RCC 7860 (cell line): ENCODE measurements at regions not wholly inside any gene's neighbourhood (a gene's known extent, or its start where the extent isn't known, plus 50 kb on each side); places are given as distances from the start of the nearest gene placed in this dataset.
"Not testable (repeated sequence)": the region's sequence is repeated elsewhere in the genome, so short reads cannot be mapped to it uniquely, and the experiment has no call there.

Source experiments
- DNase-seq: peaks from one replicate; pipeline ENCODE4 v3.0.0-alpha.2; 2015; ENCODE audit warnings: low spot score
- FAIRE-seq: peaks from 2 replicates; lab custom pipeline; 2012; peaks lifted over from hg19 to GRCh38; lab: Jason Lieb, UNC

DNA sequence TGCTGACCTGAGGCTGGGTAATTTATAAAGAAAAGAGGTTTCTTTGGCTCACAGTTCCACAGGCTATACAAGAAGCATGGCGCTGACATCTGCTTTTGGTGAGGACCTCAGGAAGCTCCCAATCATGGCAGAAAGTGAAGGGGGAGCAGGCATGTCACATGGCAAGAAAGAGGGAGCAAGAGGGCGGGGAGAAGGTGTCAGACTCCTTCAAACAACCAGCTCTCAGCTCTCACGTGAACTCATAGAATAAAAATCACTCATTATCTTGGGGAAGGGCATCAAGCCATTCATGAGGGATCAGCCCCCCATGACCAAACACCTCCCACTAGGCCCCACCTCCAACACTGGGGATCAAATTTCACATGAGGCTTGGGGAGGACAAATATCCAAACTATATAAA, 266.8 kb downstream of the RHOU start:
- FAIRE-seq (no peak), DNase-seq (no peak)

DNA sequence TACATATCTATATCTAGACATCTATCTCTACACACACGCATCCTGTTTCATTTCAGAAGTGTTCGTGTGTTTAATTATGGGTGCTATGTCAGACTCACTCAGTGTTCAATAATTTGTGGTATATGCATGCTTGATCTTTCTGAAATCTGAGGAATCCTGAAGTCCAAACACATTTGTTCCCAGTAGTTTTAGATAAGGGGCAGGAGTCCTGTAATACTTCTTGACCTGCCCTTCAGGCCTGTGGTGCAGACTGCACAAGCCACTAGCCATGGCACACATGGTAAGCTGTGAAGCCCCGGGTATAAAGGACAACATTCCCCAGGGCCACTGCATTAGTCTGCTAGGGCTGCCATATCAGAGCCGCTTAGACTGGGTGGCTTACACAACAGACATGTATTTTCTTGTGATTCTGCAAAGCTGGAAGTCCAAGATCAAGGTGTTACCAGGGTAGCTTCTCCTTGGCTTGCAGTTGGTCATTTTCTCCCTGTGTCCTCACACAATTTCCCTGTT, 267.2 kb downstream of the RHOU start:
- no peak for FAIRE-seq
- no peak for DNase-seq

DNA sequence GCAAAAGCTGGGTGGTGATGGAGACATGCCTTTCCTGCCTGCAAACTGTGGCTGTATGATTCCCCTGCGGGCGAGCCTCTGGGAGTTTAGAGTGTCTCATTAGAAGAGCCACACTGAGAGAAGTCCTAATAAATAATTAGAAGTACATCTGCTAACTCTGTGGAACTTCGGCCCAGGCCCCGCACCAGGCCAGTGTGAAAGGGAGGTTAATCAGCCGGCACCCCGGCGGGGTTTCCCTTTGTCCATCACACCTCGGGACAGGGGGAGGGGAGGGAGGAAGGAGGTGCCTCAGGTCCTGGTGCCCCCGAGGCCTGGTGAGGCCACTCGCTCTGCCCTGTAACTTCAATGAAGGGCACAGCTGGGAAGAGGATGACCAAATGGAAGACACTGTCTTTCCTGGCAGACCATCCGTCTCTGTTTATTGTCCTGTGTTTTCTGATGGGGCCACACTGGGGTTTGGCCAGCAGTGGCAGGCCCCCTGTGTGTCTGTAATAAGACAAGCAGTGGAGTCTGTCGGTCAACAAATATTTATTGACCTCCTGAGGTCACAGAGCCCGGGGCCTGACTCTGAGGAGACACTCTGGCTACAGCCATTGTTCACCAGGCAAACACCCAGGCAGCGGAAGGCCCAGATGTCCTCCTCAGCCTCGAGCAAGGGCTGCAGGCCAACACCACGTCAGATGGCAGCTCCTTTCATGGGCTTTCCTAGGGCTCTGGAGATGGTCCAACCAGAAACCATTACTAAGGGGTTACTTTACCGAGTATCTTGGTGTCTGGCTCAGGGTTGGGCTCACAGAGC, 267.5 kb upstream of the RAB4A start:
- no peak for FAIRE-seq
- no peak for DNase-seq

- DNase-seq (no peak), FAIRE-seq (no peak)
Observed at GRCh38 chr1:229004066-229004833, 266.7 kb upstream of the RAB4A start.

DNA sequence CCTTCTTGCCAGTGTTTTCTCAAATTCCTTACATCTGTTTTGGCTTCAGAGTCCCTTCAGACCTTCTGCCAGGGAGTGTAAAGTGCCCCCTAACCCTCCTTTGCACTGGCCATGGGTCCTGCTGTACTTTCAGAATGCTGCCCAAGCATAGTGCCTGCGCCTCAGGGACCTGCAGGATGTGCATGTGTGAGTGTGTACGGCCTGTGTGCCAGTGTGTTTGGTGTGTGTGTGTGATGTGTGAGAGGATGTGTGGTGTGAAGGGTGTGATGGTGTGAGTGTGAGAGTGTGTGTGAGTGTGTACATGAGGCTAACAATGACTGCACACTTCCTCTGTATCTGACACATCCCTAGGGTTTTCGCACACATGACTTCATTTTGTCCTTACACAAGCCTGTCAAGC, 265.8 kb upstream of the RAB4A start:
- FAIRE-seq (no peak), DNase-seq (no peak)

- no peak for FAIRE-seq
- no peak for DNase-seq
Observed at GRCh38 chr1:229005556-229005955, 265.4 kb upstream of the RAB4A start.

GRCh38 chr1:229006121-229006870, 264.6 kb upstream of the RAB4A start:
- DNase-seq (no peak), FAIRE-seq (no peak)

- FAIRE-seq, result no peak
- no peak for DNase-seq
Observed at GRCh38 chr1:229007167-229007566, 263.7 kb upstream of the RAB4A start.

DNA sequence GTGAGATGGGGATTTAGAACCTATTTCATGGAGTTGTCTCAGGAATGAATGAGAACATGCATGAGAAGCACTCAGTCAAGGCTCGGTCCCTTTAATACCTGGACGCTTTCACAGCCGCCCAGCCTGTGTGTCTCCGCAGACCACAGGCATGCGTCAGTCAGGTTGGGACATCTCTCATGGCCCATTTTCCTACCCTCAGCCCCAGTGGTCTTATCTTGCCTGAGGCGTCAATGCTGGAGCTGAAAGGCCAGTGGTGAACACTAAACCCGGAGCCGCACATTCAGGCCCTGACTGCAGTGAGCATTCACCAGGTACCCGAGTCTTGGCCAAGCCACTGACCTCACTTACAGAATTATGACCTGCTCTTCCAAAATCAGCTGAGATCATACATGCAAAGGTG, 263.2 kb upstream of the RAB4A start:
- no peak for DNase-seq
- FAIRE-seq, result no peak

GRCh38 chr1:229008347-229008746, 262.6 kb upstream of the RAB4A start:
- not testable (repeated sequence) for FAIRE-seq, DNase-seq

DNA sequence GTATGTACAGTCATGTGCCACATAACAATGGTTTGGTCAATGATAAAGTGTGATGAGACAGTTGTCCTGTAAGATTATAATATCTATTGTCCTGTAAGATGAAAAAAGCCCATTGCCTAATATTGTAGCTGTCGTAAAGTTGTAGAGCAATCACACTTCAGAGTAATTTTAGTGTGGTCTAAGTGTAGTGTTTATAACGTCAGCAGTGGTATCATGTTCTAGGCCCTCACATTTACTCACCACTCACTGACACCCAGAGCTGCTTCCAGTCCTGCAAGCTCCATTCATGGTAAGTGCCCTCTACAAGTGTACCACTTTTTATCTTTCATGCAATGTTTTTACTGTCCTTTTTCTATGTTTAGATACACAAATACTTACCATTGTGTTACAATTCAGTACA, 259.9 kb upstream of the RAB4A start:
- DNase-seq (no peak), FAIRE-seq (no peak)

GRCh38 chr1:229012823-229013222, 258.1 kb upstream of the RAB4A start:
- FAIRE-seq, result no peak
- DNase-seq, result no peak

DNA sequence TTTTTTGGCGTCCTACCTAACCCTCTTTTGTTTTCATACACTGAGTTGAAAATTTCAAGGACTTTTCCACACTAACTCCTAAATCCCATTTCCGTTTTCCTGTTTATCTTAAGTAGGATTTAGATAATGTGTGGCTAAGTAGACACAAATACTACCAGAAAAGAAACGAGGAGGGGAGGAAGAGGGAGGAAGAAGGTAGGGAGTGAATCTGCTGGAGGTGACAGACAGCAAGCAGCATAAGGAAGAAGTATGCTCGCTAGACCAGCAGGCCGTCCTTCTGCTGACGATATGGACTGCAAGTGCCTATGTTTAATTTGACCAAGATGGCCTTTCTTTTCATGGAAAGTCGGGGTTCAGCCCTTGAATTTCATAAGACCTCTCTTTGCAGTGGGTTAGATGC, 256.9 kb upstream of the RAB4A start:
- FAIRE-seq, result no peak
- DNase-seq, result no peak

GRCh38 chr1:229015806-229016205, 255.1 kb upstream of the RAB4A start:
- DNase-seq, result no peak
- FAIRE-seq, result no peak

- FAIRE-seq, result no peak
- no peak for DNase-seq
Observed at GRCh38 chr1:229017091-229017490, 253.8 kb upstream of the RAB4A start.

DNA sequence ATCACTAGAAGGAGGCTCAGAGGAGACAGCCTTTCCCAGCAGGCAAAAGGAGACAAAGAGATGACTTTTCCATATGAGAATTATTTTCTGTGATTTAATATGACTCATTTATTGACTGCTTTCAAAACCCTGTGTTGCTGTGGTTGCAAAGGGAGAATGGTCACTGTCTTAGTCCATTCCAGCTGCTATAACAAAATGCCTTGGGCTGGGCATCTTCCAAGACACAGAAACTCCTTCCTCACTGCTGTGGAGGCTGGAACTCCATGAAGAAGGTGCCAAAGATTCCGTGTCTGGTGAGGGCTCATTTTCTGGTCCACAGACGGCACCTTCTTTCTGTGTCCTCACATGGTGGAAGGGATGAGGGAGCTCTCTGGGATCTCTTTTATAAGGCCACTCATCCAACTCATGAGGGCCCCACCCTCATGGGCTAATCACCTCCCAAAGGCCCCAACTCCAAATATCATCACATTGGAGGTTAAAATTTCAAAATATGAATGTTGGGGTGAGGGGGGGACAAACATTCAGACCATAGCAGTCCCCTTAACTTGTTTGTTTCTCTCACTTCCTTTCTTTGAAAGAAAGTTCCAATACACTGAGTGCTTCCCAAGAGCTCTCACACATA, 252.1 kb upstream of the RAB4A start:
- no peak for DNase-seq
- no peak for FAIRE-seq

DNA sequence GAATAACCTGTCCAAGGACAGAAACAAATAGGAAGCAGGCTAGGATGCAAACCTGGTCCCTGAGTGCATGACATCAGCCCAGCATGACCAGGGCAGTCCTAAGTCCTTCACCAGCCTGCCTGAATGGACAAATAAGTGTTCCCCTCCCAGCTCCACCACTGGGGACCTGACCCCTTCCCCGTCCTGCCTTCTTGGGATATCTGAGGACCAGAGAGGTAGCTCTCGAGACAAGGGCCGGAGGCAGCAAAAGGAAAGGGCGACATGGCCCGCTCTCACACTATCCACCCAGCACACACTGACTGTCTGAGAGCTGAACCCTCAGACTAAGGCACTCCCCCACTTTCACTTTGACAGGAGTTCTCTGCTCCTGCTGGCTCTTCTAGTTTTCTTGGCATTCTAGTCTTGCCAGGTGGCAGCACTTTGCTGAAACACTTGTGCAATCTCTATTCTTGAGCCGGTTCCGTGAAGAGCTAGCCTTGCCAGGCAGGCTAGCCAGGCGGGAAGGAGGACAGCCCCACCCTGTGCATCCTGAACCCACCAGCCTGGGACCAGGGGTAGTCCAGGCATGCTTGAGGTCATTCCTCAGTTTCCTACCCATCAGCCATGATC, 251.1 kb upstream of the RAB4A start:
- no peak for DNase-seq
- no peak for FAIRE-seq

- not testable (repeated sequence) for DNase-seq, FAIRE-seq
Observed at GRCh38 chr1:229021034-229021433, 249.9 kb upstream of the RAB4A start.

DNA sequence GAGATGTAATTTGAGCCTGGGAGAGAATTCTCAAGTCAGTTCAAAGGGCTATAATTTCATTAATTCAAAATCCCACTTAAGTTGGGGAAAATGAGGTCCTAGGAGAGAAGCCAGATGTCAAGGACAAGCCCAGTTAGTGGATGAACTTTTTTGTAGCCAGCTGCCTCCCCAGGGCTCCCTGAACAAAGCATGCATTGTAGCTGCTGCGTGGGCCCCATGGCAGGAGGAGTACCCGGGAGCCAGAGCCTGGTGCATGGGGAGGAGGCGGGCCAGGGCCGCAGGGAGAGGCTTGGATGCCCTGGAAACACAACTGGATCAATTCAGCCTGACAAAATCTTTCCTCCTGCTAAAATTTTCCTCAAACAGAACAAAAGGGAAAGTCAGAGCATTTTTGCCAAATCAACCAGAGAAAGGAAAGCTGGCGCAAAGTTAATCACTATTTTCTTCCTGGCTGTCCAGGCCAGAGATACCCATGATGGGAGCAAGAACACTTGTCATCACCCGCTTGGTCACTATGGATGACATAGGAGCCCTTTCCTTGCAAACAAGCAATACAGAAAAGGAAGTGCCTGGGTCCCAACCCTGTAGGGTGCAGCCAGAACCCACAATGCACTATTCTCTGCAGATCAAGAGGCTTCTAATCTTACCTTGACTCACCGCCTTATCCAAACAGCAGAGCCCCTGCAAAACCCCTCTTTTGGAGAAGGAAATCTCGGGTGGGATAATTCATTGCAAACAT, 248.1 kb upstream of the RAB4A start:
- no peak for FAIRE-seq
- DNase-seq, result no peak
